SK-N-SH treated with all-trans-retinoic acid at 6 μM for 48 hours (cell line): ENCODE measurements at regions not wholly inside any gene's neighbourhood (a gene's known extent, or its start where the extent isn't known, plus 50 kb on each side); places are given as distances from the start of the nearest gene placed in this dataset.

Source experiments
- ARNTL ChIP-seq: fragments of 450-650 bp; formaldehyde crosslinking; IDR thresholded peaks from 2 replicates; pipeline ENCODE4 v1.5.0; 2020; ENCODE audit warnings: low read depth, mild to moderate bottlenecking, moderate library complexity, borderline replicate concordance
- CREB5 ChIP-seq: fragments of 250-450 bp; sonication (Bioruptor Pico); IDR thresholded peaks from 2 replicates; pipeline ENCODE4 v1.5.1; 2020; ENCODE audit warnings: low read depth, mild to moderate bottlenecking, moderate library complexity
- CSDC2 ChIP-seq: fragments of 250-450 bp; sonication (Bioruptor Pico); IDR thresholded peaks from 2 replicates; pipeline ENCODE4 v1.5.0; 2020; ENCODE audit warnings: mild to moderate bottlenecking, moderate library complexity
- CSRNP3 ChIP-seq: fragments of 250-450 bp; sonication (Bioruptor Pico); IDR thresholded peaks from 2 replicates; pipeline ENCODE4 v1.5.1; 2021; ENCODE audit warnings: mild to moderate bottlenecking, moderate library complexity
- ESRRG ChIP-seq: fragments of 250-450 bp; sonication (Bioruptor Pico); IDR thresholded peaks from 2 replicates; pipeline ENCODE4 v1.6.1; 2021; ENCODE audit warnings: mild to moderate bottlenecking
- GLIS3 ChIP-seq: fragments of 250-450 bp; sonication (Bioruptor Pico); IDR thresholded peaks from 2 replicates; pipeline ENCODE4 v1.5.0; 2020; ENCODE audit warnings: mild to moderate bottlenecking, moderate library complexity
- OSR1 ChIP-seq: fragments of 250-450 bp; sonication (Bioruptor Pico); IDR thresholded peaks from 2 replicates; pipeline ENCODE4 v1.8.0; 2022; ENCODE audit warnings: moderate library complexity, mild to moderate bottlenecking, inconsistent platforms
- PATZ1 ChIP-seq: fragments of 250-450 bp; sonication (Bioruptor Pico); IDR thresholded peaks from 2 replicates; pipeline ENCODE4 v1.8.0; 2020; ENCODE audit warnings: mild to moderate bottlenecking, moderate library complexity, borderline replicate concordance
- SNAI2 ChIP-seq: fragments of 250-450 bp; sonication (Bioruptor Pico); IDR thresholded peaks from 2 replicates; pipeline ENCODE4 v1.5.0; 2020; ENCODE audit warnings: mild to moderate bottlenecking, moderate library complexity
- ZFP3 ChIP-seq: fragments of 250-450 bp; sonication (Bioruptor Pico); IDR thresholded peaks from 2 replicates; pipeline ENCODE4 v1.5.0; 2020; ENCODE audit warnings: mild to moderate bottlenecking, moderate library complexity
- ZFP30 ChIP-seq: fragments of 450-650 bp; formaldehyde crosslinking; IDR thresholded peaks from 2 replicates; pipeline ENCODE4 v1.5.0; 2022; ENCODE audit warnings: mild to moderate bottlenecking, moderate library complexity
- ZNF8 ChIP-seq: fragments of 450-650 bp; formaldehyde crosslinking; IDR thresholded peaks from 2 replicates; pipeline ENCODE4 v1.5.0; 2020; ENCODE audit warnings: mild to moderate bottlenecking, moderate library complexity
- TF ChIP-seq, protein P1 (sequence below): fragments of 250-450 bp; sonication (Bioruptor Pico); IDR thresholded peaks from 2 replicates; pipeline ENCODE4 v1.8.0; 2021; ENCODE audit warnings: low read depth, mild to moderate bottlenecking, moderate library complexity, borderline replicate concordance
- TF ChIP-seq, protein P2 (sequence below): fragments of 250-450 bp; sonication (Bioruptor Pico); IDR thresholded peaks from 2 replicates; pipeline ENCODE4 v1.5.0; 2020; ENCODE audit warnings: mild to moderate bottlenecking, moderate library complexity

DNA sequence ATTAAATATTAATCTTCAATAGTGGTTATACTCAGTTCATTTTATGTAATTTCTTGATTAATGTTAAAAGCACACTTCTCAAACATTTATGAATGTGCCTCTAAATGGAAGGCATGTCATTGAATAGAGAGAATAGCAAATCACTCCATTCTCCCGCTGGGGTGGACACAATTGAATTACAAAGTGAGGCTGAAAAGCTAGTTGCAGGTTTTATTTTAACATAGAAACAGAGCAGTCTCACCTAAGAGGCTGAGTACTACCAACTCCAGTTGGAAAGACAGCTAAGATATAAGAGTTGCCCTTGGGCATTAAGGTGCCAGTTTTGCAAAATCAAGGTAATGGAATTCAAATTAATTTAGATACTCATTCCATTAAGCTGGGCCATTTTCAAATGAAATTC, 147.2 kb downstream of the PCSK1 start:
- TF ChIP-seq PATZ1 (CRISPR knock-in tag) = no peak
- no peak for TF ChIP-seq SNAI2 (CRISPR knock-in tag)
- no peak for TF ChIP-seq CREB5
- no peak for TF ChIP-seq OSR1 (CRISPR knock-in tag)
- TF ChIP-seq ZFP30 (CRISPR knock-in tag) = no peak
- TF ChIP-seq ZFP3 (CRISPR knock-in tag) = no peak
- TF ChIP-seq ARNTL (CRISPR knock-in tag) = no peak
- TF ChIP-seq, protein P1, sequence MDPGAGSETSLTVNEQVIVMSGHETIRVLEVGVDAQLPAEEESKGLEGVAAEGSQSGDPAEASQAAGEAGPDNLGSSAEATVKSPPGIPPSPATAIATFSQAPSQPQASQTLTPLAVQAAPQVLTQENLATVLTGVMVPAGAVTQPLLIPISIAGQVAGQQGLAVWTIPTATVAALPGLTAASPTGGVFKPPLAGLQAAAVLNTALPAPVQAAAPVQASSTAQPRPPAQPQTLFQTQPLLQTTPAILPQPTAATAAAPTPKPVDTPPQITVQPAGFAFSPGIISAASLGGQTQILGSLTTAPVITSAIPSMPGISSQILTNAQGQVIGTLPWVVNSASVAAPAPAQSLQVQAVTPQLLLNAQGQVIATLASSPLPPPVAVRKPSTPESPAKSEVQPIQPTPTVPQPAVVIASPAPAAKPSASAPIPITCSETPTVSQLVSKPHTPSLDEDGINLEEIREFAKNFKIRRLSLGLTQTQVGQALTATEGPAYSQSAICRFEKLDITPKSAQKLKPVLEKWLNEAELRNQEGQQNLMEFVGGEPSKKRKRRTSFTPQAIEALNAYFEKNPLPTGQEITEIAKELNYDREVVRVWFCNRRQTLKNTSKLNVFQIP (CRISPR knock-in tag) = no peak
- TF ChIP-seq, protein P2, sequence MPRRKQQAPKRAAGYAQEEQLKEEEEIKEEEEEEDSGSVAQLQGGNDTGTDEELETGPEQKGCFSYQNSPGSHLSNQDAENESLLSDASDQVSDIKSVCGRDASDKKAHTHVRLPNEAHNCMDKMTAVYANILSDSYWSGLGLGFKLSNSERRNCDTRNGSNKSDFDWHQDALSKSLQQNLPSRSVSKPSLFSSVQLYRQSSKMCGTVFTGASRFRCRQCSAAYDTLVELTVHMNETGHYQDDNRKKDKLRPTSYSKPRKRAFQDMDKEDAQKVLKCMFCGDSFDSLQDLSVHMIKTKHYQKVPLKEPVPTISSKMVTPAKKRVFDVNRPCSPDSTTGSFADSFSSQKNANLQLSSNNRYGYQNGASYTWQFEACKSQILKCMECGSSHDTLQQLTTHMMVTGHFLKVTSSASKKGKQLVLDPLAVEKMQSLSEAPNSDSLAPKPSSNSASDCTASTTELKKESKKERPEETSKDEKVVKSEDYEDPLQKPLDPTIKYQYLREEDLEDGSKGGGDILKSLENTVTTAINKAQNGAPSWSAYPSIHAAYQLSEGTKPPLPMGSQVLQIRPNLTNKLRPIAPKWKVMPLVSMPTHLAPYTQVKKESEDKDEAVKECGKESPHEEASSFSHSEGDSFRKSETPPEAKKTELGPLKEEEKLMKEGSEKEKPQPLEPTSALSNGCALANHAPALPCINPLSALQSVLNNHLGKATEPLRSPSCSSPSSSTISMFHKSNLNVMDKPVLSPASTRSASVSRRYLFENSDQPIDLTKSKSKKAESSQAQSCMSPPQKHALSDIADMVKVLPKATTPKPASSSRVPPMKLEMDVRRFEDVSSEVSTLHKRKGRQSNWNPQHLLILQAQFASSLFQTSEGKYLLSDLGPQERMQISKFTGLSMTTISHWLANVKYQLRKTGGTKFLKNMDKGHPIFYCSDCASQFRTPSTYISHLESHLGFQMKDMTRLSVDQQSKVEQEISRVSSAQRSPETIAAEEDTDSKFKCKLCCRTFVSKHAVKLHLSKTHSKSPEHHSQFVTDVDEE = no peak
- TF ChIP-seq ESRRG = no peak
- no peak for TF ChIP-seq CSRNP3 (CRISPR knock-in tag)
- TF ChIP-seq ZNF8 (CRISPR knock-in tag) = no peak
- no peak for TF ChIP-seq GLIS3 (CRISPR knock-in tag)
- no peak for TF ChIP-seq CSDC2 (CRISPR knock-in tag)
